HG03558 (cell line): ENCODE measurements at regions not wholly inside any gene's neighbourhood (a gene's known extent, or its start where the extent isn't known, plus 50 kb on each side); places are given as distances from the start of the nearest gene placed in this dataset.

Experiments
- ATAC-seq: cut with Tn5 transposase; IDR thresholded peaks from one replicate; pipeline ENCODE4 v1.9.1; 2021; ENCODE audit warnings: moderate number of reproducible peaks; ENCODE audit not compliant: unreplicated experiment; ENCODE audit errors: extremely low read depth

DNA sequence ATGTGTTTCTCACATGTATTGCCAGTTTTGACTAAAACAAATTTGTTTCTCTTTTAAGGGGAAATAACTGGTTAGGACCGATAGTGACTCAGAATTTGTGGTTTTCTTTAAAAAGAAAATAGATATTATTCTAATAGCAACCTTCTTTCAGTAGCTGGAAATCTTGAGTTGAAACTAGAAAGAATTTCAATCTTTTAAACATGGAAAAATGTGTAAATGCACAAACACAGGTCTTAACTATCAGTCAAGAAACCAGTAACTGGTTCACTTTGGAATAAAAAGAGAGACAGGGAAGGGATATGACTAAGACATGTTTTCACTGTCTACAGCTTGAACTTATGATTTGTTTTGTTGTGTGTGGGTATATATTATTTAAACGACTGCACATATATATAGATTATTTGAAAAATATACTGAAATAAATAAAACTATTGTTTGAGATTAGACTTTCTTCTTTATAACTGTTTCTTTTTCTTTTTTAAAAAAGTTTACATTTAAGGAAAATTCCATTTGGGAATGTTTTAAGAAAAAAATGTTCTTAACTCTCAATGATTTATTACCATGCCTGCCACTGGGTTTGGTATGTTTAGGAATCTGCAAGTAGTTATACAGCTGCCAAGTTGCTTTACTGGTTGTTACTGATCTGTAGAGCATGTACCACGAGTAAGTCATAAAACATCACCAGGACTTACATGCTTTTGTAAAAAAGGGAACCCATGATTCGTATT, 753.3 kb upstream of the MARCKS start:
- no peak for ATAC-seq

- ATAC-seq, result no peak
These were observed 752.6 kb upstream of the MARCKS start for GRCh38 chr6:113104541-113104940.

- no peak for ATAC-seq
These were observed 752.2 kb upstream of the MARCKS start for GRCh38 chr6:113104951-113105350.

- ATAC-seq, result no peak
These were observed 746.9 kb upstream of the MARCKS start for GRCh38 chr6:113110211-113110610.

GRCh38 chr6:113111550-113111949, 745.6 kb upstream of the MARCKS start:
- no peak for ATAC-seq

DNA sequence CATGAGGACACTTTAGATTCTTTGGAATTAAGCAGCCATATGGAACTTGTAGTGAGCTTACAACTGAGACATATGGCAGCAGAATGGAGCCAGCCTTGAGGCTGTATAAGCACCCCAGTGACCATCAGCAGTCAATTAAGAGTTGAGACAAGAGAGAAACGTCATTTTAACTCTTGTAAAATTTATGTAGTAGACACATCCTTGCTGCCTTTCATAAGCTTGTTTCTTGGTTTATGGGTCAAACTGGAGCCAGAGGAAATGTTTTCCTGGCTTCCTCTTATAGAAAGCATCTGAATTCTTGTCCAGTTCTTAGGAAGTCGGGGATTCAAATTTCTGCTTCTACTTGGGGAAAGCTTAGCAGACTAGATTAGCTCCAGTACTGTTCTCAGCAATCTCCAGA, 745.1 kb upstream of the MARCKS start:
- ATAC-seq, result no peak

DNA sequence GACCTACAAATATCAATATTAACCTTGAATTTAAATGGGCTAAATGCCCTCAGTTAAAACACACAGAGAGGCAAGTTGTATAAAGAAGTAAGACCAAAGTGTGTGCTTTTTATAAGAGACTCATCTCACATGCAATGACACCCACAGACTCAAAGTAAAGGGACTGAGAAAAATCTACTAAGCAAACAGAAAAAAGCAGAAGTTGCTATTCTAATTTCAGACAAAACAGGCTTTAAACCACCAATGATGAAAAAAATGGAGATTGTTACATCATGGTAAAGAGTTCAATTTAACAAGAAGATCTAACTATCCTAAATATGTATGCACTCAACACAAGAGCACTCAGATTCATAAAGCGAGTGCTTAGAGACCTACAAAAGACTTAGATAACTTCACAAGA, 741.9 kb upstream of the MARCKS start:
- no peak for ATAC-seq

DNA sequence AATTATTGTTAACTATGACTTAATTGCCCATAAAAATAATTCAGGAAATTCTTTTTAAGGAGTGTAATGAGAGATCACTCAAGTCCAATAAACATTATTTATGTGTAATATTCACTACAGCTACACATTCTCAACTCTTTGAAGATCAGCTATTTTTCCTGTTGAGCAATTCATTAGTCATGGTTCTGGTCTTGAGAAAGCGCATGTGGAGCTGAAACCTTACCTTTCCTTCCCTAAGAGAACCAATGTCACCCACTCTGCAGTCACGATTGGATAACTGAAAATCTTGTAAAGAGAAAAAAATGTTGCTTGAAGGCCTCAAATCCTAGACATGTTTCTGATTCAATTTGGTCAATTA, 736.9 kb upstream of the MARCKS start:
- no peak for ATAC-seq

GRCh38 chr6:113120582-113121285, 736.4 kb upstream of the MARCKS start:
- ATAC-seq, result no peak

- ATAC-seq, result no peak
These were observed 735.6 kb upstream of the MARCKS start for GRCh38 chr6:113121571-113121970.

- ATAC-seq, result no peak
These were observed 735.1 kb upstream of the MARCKS start for GRCh38 chr6:113122060-113122459.

DNA sequence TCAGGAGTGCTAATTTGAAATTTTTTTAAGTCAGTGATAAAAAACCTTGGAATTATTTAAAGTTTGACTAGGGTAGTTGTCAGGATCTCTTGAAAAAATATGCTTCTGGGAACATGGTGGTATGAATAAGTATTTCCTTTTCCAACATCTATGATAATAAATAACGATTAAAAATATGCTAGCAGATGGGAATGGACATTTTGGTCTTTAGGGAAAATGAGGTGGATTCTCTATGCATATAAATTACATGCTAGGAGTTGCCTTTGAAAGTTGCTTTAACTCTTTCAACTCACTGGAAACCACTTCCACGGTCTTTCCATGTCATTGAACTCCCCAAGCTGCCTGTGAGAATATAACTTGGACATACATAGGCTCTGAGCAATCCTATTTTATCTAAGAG, 731.5 kb upstream of the MARCKS start:
- ATAC-seq, result no peak

DNA sequence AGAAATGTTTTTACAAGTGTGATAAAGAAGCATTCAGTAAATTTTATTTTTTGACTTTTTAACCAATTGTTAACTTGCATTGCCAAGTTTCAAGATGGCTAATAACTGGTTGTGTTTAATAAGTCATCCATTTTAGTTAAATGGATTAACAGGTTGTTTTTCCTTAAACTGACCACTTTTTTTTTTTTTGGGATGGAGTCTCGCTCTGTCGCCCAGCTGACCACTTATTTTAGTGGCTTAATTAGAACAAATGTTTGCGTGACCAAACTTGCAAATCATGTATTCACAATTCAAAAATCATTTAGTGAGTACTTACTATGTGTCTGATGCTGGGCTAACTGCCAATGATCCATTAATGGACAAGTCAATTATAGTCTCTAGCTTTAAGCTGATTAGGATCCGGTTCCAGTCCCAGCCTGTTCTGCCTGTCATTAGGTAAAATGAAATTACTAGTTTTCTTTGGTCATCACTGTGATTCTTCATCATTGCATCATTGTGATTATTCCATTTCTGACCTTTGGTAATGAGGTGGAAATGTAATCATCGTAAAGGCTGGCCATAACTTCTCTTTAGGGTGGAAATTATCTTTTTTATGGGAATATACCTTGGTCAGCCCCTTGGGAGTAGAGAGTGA, 729.2 kb upstream of the MARCKS start:
- no peak for ATAC-seq

DNA sequence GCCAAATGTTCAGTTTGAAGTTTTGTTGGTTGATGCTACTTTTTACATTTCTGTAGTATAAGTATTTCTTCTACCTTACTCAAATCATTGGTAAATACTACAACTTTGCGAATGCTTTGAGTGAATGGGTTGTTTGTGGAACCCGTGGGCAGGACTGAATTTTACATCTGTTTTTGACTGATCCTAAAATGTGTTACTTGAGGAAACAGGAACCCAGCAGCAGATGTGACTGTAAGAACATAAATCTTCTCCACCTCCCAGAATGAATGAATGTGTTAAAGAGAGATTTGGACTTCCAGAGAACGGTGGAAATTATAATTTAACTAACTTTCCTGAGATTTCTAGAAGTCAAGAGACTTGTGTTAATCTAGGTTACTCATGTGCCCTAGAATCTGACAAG, 728.5 kb upstream of the MARCKS start:
- ATAC-seq, result no peak

- ATAC-seq, result no peak
These were observed 727.2 kb upstream of the MARCKS start for GRCh38 chr6:113129991-113130390.

DNA sequence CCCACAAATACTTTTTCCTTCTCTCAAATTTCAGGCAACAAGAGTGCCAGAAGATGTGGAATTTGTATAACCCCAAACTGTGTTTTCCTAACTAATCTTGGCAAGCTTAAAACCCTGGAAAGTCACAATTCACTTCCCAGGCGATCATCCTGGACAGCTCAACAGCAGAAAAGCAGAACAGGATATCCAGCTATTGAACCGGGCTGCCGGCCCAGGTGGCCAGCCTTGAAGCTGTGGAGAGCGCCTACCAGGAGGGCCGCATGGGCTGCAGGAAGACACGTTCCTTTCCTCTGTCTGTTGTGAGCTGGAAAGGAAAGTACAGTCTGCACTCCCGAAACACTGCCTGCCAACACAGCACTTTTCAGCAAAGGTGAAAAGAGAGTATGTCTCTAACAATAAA, 719.7 kb upstream of the MARCKS start:
- no peak for ATAC-seq

DNA sequence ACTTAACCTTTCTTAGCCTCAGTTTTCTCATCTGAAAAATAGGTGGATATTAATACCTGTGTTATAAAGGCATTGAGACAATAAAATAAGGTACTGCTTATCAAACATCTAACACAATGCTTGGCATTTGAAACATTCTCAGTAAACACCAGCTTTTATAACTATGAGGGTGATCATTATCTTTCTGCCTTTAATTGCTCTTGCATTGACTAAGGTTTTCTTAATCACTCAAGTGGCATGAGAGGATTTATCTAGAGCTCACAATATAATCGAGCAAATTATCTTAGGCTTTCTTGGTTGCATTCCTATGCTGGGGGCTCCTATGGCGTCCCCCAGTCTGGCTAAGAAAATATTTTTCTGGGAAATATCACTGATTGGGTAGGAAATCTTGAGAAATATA, 716.4 kb upstream of the MARCKS start:
- no peak for ATAC-seq

DNA sequence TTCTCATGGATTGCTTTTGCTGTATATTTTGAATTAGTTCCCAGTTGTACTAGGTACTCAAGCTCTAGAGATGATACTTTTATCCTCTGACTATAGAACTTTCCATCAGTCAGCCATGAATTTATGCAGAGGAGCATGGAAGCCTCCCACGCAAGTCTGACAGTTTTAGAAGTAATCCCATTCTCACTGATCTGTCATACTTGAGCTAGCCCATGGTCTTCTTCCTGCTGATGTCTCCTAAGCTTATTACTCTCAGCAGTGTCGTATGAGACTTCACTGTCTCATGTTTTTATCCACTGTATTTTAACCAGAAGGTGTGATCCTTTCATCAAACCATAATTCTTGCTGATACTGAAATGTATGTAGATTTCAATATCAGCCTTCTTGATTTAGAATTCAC, 715.2 kb upstream of the MARCKS start:
- ATAC-seq, result no peak

DNA sequence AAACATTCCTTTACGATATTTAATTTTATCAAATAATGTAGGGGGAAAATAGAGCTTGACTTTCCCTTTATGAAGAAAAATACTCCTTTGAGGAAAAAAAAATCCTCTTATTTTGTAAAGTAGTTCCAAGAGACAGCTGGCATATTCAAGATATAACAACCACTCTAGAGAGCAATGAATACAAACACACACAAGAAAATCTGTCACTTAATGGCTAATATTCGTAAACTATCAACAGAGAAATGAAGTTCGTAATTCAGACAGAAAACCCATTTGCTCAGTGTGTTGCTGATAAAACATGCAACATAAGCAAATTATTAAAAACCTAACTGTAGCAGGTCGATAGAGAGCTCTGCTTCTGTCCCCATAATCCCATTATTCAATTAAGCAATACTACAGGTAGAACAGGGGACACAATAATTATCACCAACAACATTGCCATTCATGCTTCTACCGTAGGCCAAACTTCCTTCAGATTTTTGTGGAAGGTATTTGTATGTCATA, 714.4 kb upstream of the MARCKS start:
- ATAC-seq, result no peak

DNA sequence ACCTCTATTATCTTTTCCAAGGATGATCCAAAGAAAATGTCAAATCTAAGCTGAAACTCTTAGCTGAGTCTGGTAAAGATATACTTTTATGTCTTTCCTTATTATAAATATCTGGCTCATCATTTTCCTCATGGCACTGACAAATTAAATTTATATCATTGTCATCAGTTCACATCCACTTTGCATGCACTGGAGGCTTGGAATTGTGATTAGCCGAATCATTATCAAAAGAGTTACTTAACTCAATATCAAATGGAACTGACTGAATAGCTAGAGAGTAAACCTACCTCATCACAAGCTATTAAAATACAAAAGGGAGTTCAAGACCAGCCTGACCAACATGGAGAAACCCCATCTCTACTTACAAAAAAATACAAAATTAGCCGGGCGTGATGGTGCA, 713.9 kb upstream of the MARCKS start:
- ATAC-seq, result no peak

- no peak for ATAC-seq
These were observed 713.0 kb upstream of the MARCKS start for GRCh38 chr6:113144117-113144516.
